Lower leg skin (tissue), 4 donors: ENCODE measurements at regions not wholly inside any gene's neighbourhood (a gene's known extent, or its start where the extent isn't known, plus 50 kb on each side); places are given as distances from the start of the nearest gene placed in this dataset.

Experiments
- DNase-seq, 2 donors: peaks; one replicate each; pipeline ENCODE4 v3.0.0-alpha.2; 2019; ENCODE audit warnings: low spot score in 2 of 2
- H3K4me3 ChIP-seq: fragments of 200-600 bp; sonication (generic); 2 replicates; pipeline ENCODE4 v1.5.1; 2017; ENCODE audit warnings: mild to moderate bottlenecking, low read depth; ENCODE audit not compliant: poor library complexity, severe bottlenecking
- CTCF ChIP-seq, 3 donors: fragments of 450-650 bp; IDR thresholded peaks; one replicate each; pipeline ENCODE4 v1.5.1; 2016; ENCODE audit warnings: antibody characterized with exemption in 3 of 3, mild to moderate bottlenecking in 3 of 3, moderate library complexity in 2 of 3
- POLR2A ChIP-seq, 2 donors: fragments of 450-650 bp; IDR thresholded peaks; one replicate each; pipeline ENCODE4 v1.6.1; 2016 to 2017; ENCODE audit warnings: antibody characterized with exemption in 2 of 2, mild to moderate bottlenecking in 1 of 2, moderate library complexity in 1 of 2
- WGBS, 2 donors: methylation state at CpG; one replicate each; pipeline ENCODE4 v1.1.5; 2018; 5-methylcytosine and 5-hydroxymethylcytosine counted together
- intact Hi-C: fragments of 100-400 bp; cut with DNase I; formaldehyde crosslinking; loops from one replicate; pipeline ENCODE4 v1.15.0; 2023; ENCODE audit warnings: low total_unique reads

- intact Hi-C loops, result no loop called here
- WGBS, 2 donors, result 43 to 45% methylated on average over 1 of the region's 1 CpG
- DNase-seq, result no peak
- H3K4me3 ChIP-seq, result no peak overlapping the region
- no peak for TF ChIP-seq CTCF (IDR thresholded peaks at IDR 0.05)
- no peak for TF ChIP-seq POLR2A (IDR thresholded peaks at IDR 0.05)
Observed at GRCh38 chr4:33349376-33349775, 2629.2 kb downstream of the PCDH7 start.

GRCh38 chr4:33357121-33357520, 2637.0 kb downstream of the PCDH7 start:
- WGBS, 2 donors, result 42 to 57% methylated on average over 1 of the region's 1 CpG
- intact Hi-C loops, result no loop called here
- H3K4me3 ChIP-seq, result no peak overlapping the region
- TF ChIP-seq POLR2A (IDR thresholded peaks at IDR 0.05) (no peak), CTCF (IDR thresholded peaks at IDR 0.05) (no peak)
- no peak for DNase-seq

- 57% methylated on average over 3 of the region's 3 CpGs for WGBS, 2 donors
- intact Hi-C loops, result no loop called here
- DNase-seq, result no peak
- TF ChIP-seq POLR2A (IDR thresholded peaks at IDR 0.05) (no peak), CTCF (IDR thresholded peaks at IDR 0.05) (no peak)
- H3K4me3 ChIP-seq, result no peak overlapping the region
Observed at GRCh38 chr4:33369446-33369845, 2649.3 kb downstream of the PCDH7 start.

GRCh38 chr4:33381816-33382215, 2661.6 kb downstream of the PCDH7 start:
- no peak for DNase-seq
- H3K4me3 ChIP-seq, result no peak overlapping the region
- TF ChIP-seq CTCF (IDR thresholded peaks at IDR 0.05), result no peak
- no peak for TF ChIP-seq POLR2A (IDR thresholded peaks at IDR 0.05)
- intact Hi-C loops, result no loop called here
- WGBS, 2 donors, result 48 to 56% methylated on average over 4 of the region's 4 CpGs

GRCh38 chr4:33386764-33387163, 2666.6 kb downstream of the PCDH7 start:
- DNase-seq, result no peak
- no peak overlapping the region for H3K4me3 ChIP-seq
- TF ChIP-seq POLR2A (IDR thresholded peaks at IDR 0.05), result no peak
- TF ChIP-seq CTCF (IDR thresholded peaks at IDR 0.05), result no peak
- intact Hi-C loops, result no loop called here

- no peak for DNase-seq
- intact Hi-C loops, result no loop called here
- 65 to 74% methylated on average over 3 of the region's 3 CpGs for WGBS, 2 donors
- no peak for TF ChIP-seq CTCF (IDR thresholded peaks at IDR 0.05)
- TF ChIP-seq POLR2A (IDR thresholded peaks at IDR 0.05), result no peak
- H3K4me3 ChIP-seq, result no peak overlapping the region
Observed at GRCh38 chr4:33390976-33391375, 2670.8 kb downstream of the PCDH7 start.
